K562 (cell line): ENCODE measurements at regions not wholly inside any gene's neighbourhood (a gene's known extent, or its start where the extent isn't known, plus 50 kb on each side); places are given as distances from the start of the nearest gene placed in this dataset.

Source experiments
- ATAC-seq: fragments of 200-7000 bp; cut with Tn5 transposase; 3 replicates; pipeline ENCODE4 v1.9.1; 2020; ENCODE audit warnings: moderate library complexity
- BruUV-seq: library from RNA; stranded (reverse); fragments of 400-500 nt; replicated peaks from 2 replicates; lab custom pipeline; 2021; lab: Mats Ljungman, UMichigan
- CTCF ChIA-PET: fragments of 300-600 bp; formaldehyde crosslinking; extraction: SDS; loops from one replicate; lab custom pipeline; 2021; ENCODE audit warnings: low intra/inter-chr PET ratio; lab: Yijun Ruan, JAX
- POLR2A ChIA-PET: fragments of 300-600, 350-650 bp; sonication (Branson Sonifier 250); formaldehyde crosslinking; extraction: SDS; loops from one replicate; lab custom pipeline; 2021; ENCODE audit warnings: antibody characterized with exemption, inconsistent platforms; lab: Yijun Ruan, JAX
- DNase-seq, 4 experiments: peaks; one replicate each; pipeline versions ENCODE4 v3.0.0 to v3.0.0-alpha.2; 2011 to 2018; ENCODE audit warnings: low spot score in 3 of 4, mixed read lengths in 3 of 4; ENCODE audit errors: extremely low read depth in 1 of 4
- FAIRE-seq: peaks from 2 replicates; lab custom pipeline; 2011; peaks lifted over from hg19 to GRCh38; lab: Jason Lieb, UNC
- H2AFZ ChIP-seq: 2 replicates; pipeline ENCODE4 v1.6.0; 2011; ENCODE audit warnings: low read depth, low read length, control low read depth, inconsistent platforms
- H3K27ac ChIP-seq: fragments of 200-600 bp; 3 replicates; pipeline ENCODE4 v1.8.0; 2011; ENCODE audit warnings: low read depth, mild to moderate bottlenecking, control low read depth, inconsistent platforms, low read length, moderate library complexity, mixed read lengths; ENCODE audit errors: extremely low read depth
- H3K27me3 ChIP-seq, 2 experiments: fragments of 300-600 bp in 1 of 2; 2 replicates in 1 of 2; 3 replicates in 1 of 2; pipeline versions ENCODE4 v1.6.0 to v1.8.0; 2011; ENCODE audit warnings: inconsistent platforms in 2 of 2, low read length in 2 of 2, mild to moderate bottlenecking in 1 of 2, mixed read lengths in 1 of 2, moderate library complexity in 1 of 2; ENCODE audit not compliant: control insufficient read depth in 2 of 2, insufficient read depth in 2 of 2
- H3K36me3 ChIP-seq: fragments of 300-600 bp; 3 replicates; pipeline ENCODE4 v1.8.0; 2011; ENCODE audit warnings: mild to moderate bottlenecking, low read length, inconsistent platforms; ENCODE audit not compliant: control insufficient read depth, insufficient read depth
- H3K4me1 ChIP-seq, 2 experiments: fragments of 200-600 bp in 1 of 2; replicated peaks in 1 of 2; 2 replicates in 1 of 2; 3 replicates in 1 of 2; pipeline versions ENCODE4 v1.5.1 to v1.8.0; 2011; ENCODE audit warnings: inconsistent platforms in 2 of 2, low read length in 2 of 2, mild to moderate bottlenecking in 1 of 2, mixed read lengths in 1 of 2, moderate library complexity in 1 of 2; ENCODE audit not compliant: control insufficient read depth in 2 of 2, insufficient read depth in 2 of 2
- H3K4me2 ChIP-seq: 2 replicates; pipeline ENCODE4 v1.6.1; 2011; ENCODE audit warnings: low read length, control low read depth, inconsistent platforms, mixed read lengths; ENCODE audit not compliant: insufficient read depth
- H3K4me3 ChIP-seq: fragments of 200-600 bp; sonication (generic), shearing (Covaris generic); 2 replicates; pipeline ENCODE4 v1.5.1; 2016; ENCODE audit warnings: control low read depth, inconsistent platforms
- H3K79me2 ChIP-seq: fragments of 200-600 bp; 3 replicates; pipeline ENCODE4 v1.8.0; 2011; ENCODE audit warnings: low read length, inconsistent platforms; ENCODE audit not compliant: control insufficient read depth, insufficient read depth
- H3K9ac ChIP-seq, 2 experiments: 2 replicates each; pipeline versions ENCODE4 v1.6.0 to v1.6.1; 2011; ENCODE audit warnings: low read depth in 2 of 2, low read length in 2 of 2, control low read depth in 1 of 2, inconsistent platforms in 1 of 2, mild to moderate bottlenecking in 1 of 2, mixed read lengths in 1 of 2; ENCODE audit not compliant: insufficient read depth in 1 of 2
- H3K9me1 ChIP-seq: one replicate; pipeline ENCODE4 v1.6.0; 2011; ENCODE audit warnings: inconsistent platforms, mild to moderate bottlenecking, low read length, moderate library complexity; ENCODE audit not compliant: control insufficient read depth, insufficient read depth
- H3K9me3 ChIP-seq: replicated peaks from 2 replicates; pipeline ENCODE4 v1.5.1; 2011; ENCODE audit warnings: low read depth, low read length, inconsistent platforms; ENCODE audit not compliant: control insufficient read depth, insufficient read depth
- H4K20me1 ChIP-seq: replicated peaks from 2 replicates; pipeline ENCODE4 v1.6.1; 2011; ENCODE audit warnings: low read length, inconsistent platforms, mixed read lengths; ENCODE audit not compliant: control insufficient read depth, insufficient read depth
- ATF7 ChIP-seq: fragments of 450-650 bp; IDR thresholded peaks from 2 replicates; pipeline ENCODE4 v1.7.1; 2014; ENCODE audit warnings: mild to moderate bottlenecking, moderate library complexity
- BRD9 ChIP-seq: fragments of 450-650 bp; IDR thresholded peaks from 2 replicates; pipeline ENCODE4 v1.6.1; 2018; ENCODE audit warnings: low read depth; ENCODE audit not compliant: partially characterized antibody
- CBFB ChIP-seq: sonication (generic); formaldehyde crosslinking; IDR thresholded peaks from 2 replicates; pipeline ENCODE4 v1.4.0; 2020; ENCODE audit warnings: mild to moderate bottlenecking, missing genetic modification reagents
- CC2D1A ChIP-seq: fragments of 450-650 bp; IDR thresholded peaks from 2 replicates; pipeline ENCODE4 v1.6.1; 2017; ENCODE audit warnings: mild to moderate bottlenecking
- EP300 ChIP-seq: IDR thresholded peaks from 2 replicates; pipeline ENCODE4 v1.6.1; 2012; ENCODE audit warnings: low read length, improper control_type of control experiment
- HDAC2 ChIP-seq: fragments of 450-650 bp; IDR thresholded peaks from 2 replicates; pipeline ENCODE4 v1.6.1; 2016; ENCODE audit warnings: mild to moderate bottlenecking
- HDGF ChIP-seq: fragments of 450-650 bp; IDR thresholded peaks from 2 replicates; pipeline ENCODE4 v1.6.1; 2016
- HSF4 ChIP-seq: fragments of 250-450 bp; sonication (Bioruptor Pico); IDR thresholded peaks from 2 replicates; pipeline ENCODE4 v2.1.2; 2022; ENCODE audit warnings: mild to moderate bottlenecking, moderate library complexity, borderline replicate concordance
- MIER1 ChIP-seq: fragments of 450-650 bp; IDR thresholded peaks from 2 replicates; pipeline ENCODE4 v1.6.1; 2016; ENCODE audit warnings: antibody characterized with exemption, mild to moderate bottlenecking, low read depth
- PHTF2 ChIP-seq: fragments of 250-450 bp; sonication (Bioruptor Pico); IDR thresholded peaks from 2 replicates; pipeline ENCODE4 v1.5.0; 2021; ENCODE audit warnings: mild to moderate bottlenecking
- RREB1 ChIP-seq: fragments of 250-450 bp; sonication (Bioruptor Pico); IDR thresholded peaks from 2 replicates; pipeline ENCODE4 v1.4.0; 2020
- WGBS: fragments of 100-300 bp; shearing (Covaris generic); methylation state at CpG from one replicate; pipeline ENCODE4 v1.1.6; 2016; ENCODE audit warnings: low coverage, mixed read lengths; ENCODE audit not compliant: insufficient coverage; ENCODE audit errors: missing lambda C conversion rate; 5-methylcytosine and 5-hydroxymethylcytosine counted together
- in situ Hi-C: fragments of 300-500 bp; cut with MboI; formaldehyde crosslinking; loops from 4 replicates; pipeline ENCODE4 v1.15.0; 2018; ENCODE audit warnings: inconsistent platforms, mixed read lengths
- intact Hi-C: fragments of 100-400 bp; cut with micrococcal nuclease; formaldehyde crosslinking; loops from 2 replicates; pipeline ENCODE4 v1.14.2; 2022
- TF ChIP-seq, protein P1 (sequence below): fragments of 200-800 bp; sonication (Bioruptor generic); IDR thresholded peaks from 2 replicates; pipeline ENCODE4 v1.6.1; 2017; ENCODE audit warnings: missing genetic modification characterization, missing compliant biosample characterization
- TF ChIP-seq, protein P2 (sequence below): sonication (generic); formaldehyde crosslinking; IDR thresholded peaks from 2 replicates; pipeline ENCODE4 v1.8.1; 2022; ENCODE audit warnings: missing genetic modification reagents

DNA sequence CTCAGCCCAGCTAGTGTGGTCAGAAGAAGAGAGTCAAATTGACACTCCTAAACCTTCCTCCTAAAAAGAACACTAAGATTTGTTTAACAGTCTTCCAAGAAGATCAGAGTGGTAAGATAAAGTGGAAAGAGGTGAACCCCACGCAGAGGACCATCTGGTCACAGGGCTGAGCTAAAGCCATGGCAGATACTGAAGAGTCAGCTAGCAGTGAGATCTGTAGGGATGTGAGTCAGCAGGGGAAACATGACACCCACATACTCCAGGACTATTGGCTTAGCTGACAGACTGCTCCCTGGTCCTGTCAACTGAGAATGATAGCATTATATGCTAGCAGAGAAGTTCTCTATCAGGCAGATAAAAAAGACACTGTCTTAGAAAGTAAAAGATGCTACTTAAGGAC, 269.4 kb upstream of the ALG10 start (continued):
- TF ChIP-seq PHTF2 (CRISPR knock-in tag) (no peak), CC2D1A (no peak), RREB1 (CRISPR knock-in tag) (0 out of 2 replicates have a peak, but pooled peaks have one; percentile 21), EP300 (peak; percentile 67; the same call in 1 of the 2 replicates), ATF7 (no peak; the same call in 1 of the 2 replicates), HDAC2 (0 out of 2 replicates have a peak, but pooled peaks have one; percentile 18)
- TF ChIP-seq, all 486 proteins: peak for 45

DNA sequence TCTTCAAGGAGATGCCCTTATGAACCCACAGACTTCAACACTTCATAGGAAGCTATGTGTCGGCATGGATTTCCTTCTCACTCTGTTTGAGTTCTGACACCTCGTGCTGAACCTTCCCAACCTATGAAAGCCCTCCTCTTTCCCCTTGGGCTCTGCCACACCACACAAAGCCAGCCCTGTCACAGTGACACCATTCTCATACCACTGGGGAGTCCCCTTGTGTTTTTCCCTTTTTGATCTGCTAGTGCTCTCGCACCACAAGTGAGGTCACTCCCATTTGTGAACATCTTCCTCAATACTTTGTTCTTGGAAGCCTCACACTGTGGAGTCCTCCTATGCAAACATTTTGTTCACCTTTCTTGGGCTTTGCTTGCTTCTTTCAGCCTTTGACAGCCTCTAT, 264.6 kb upstream of the ALG10 start:
- CTCF ChIA-PET: no interaction called here
- intact Hi-C loops (no loop called here), in situ Hi-C loops (no loop called here)
- POLR2A ChIA-PET: no interaction called here
- WGBS: 42% methylated on average over 3 of the region's 3 CpGs
- H3K4me1 ChIP-seq: peaks cover 0 to 7% of the 10 kb centered on the region in 2 experiments; a peak in 2 of 5 replicates
- H3K79me2 ChIP-seq: no peaks in the 10 kb centered on the region
- no peaks in the 10 kb centered on the region for H3K36me3 ChIP-seq
- no peaks in the 10 kb centered on the region for H3K9me3 ChIP-seq
- no peak for ATAC-seq
- no peak overlapping the region for H3K27ac ChIP-seq
- DNase-seq: no peak
- no peaks in the 10 kb centered on the region for H3K9me1 ChIP-seq
- no peak overlapping the region for H3K4me2 ChIP-seq
- no peaks in the 10 kb centered on the region for H3K27me3 ChIP-seq
- no peaks in the 10 kb centered on the region for H4K20me1 ChIP-seq
- no TSS peak for BruUV-seq
- no peak overlapping the region for H2AFZ ChIP-seq
- H3K4me3 ChIP-seq: no peak overlapping the region
- no peak overlapping the region for H3K9ac ChIP-seq
- FAIRE-seq: no peak
- TF ChIP-seq MIER1 (no peak), CBFB (CRISPR knock-in tag) (no peak), HDGF (no peak), BRD9 (no peak), HSF4 (no peak)
- TF ChIP-seq, protein P1, sequence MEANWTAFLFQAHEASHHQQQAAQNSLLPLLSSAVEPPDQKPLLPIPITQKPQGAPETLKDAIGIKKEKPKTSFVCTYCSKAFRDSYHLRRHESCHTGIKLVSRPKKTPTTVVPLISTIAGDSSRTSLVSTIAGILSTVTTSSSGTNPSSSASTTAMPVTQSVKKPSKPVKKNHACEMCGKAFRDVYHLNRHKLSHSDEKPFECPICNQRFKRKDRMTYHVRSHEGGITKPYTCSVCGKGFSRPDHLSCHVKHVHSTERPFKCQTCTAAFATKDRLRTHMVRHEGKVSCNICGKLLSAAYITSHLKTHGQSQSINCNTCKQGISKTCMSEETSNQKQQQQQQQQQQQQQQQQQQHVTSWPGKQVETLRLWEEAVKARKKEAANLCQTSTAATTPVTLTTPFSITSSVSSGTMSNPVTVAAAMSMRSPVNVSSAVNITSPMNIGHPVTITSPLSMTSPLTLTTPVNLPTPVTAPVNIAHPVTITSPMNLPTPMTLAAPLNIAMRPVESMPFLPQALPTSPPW (CRISPR knock-in tag): no peak
- TF ChIP-seq, protein P2, sequence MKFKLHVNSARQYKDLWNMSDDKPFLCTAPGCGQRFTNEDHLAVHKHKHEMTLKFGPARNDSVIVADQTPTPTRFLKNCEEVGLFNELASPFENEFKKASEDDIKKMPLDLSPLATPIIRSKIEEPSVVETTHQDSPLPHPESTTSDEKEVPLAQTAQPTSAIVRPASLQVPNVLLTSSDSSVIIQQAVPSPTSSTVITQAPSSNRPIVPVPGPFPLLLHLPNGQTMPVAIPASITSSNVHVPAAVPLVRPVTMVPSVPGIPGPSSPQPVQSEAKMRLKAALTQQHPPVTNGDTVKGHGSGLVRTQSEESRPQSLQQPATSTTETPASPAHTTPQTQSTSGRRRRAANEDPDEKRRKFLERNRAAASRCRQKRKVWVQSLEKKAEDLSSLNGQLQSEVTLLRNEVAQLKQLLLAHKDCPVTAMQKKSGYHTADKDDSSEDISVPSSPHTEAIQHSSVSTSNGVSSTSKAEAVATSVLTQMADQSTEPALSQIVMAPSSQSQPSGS (CRISPR knock-in tag): no peak
